HEK293 (cell line): ENCODE measurements at regions not wholly inside any gene's neighbourhood (a gene's known extent, or its start where the extent isn't known, plus 50 kb on each side); places are given as distances from the start of the nearest gene placed in this dataset.
A peak's percentile ranks its signal among the peaks of the same experiment; 100 is the strongest.

ENCODE experiments used
- CTCF ChIA-PET: fragments of 350-600 bp; formaldehyde crosslinking; extraction: SDS; loops from one replicate; lab custom pipeline; 2021; ENCODE audit warnings: antibody characterized with exemption; lab: Yijun Ruan, JAX
- POLR2A ChIA-PET: fragments of 300-600 bp; formaldehyde crosslinking; extraction: SDS; loops from one replicate; lab custom pipeline; 2020; ENCODE audit warnings: antibody characterized with exemption, inconsistent platforms; lab: Yijun Ruan, JAX
- H3K27ac ChIP-seq: fragments of 200-500 bp; sonication (Bioruptor generic); 2 replicates; pipeline ENCODE4 v1.5.1; 2014; ENCODE audit warnings: low read depth, low read length, control low read depth, inconsistent platforms; ENCODE audit errors: extremely low read depth
- H3K36me3 ChIP-seq, 2 experiments: fragments of 200-500 bp in 1 of 2; sonication (Bioruptor generic) in 1 of 2; 1 replicate in 1 of 2; 2 replicates in 1 of 2; pipeline ENCODE4 v1.5.1; 2014 to 2017; ENCODE audit warnings: inconsistent platforms in 2 of 2, low read length in 2 of 2; ENCODE audit not compliant: control insufficient read depth in 2 of 2, insufficient read depth in 1 of 2
- H3K4me1 ChIP-seq: fragments of 200-500 bp; sonication (Bioruptor generic); 2 replicates; pipeline ENCODE4 v1.5.1; 2014; ENCODE audit warnings: mild to moderate bottlenecking, low read length, inconsistent platforms; ENCODE audit not compliant: control insufficient read depth, insufficient read depth
- H3K4me3 ChIP-seq: 2 replicates; pipeline ENCODE4 v1.5.1; 2011; ENCODE audit warnings: low read depth, mild to moderate bottlenecking, control low read depth, low read length, moderate library complexity
- H3K9me3 ChIP-seq: fragments of 200-500 bp; sonication (Bioruptor generic); 2 replicates; pipeline ENCODE4 v1.5.1; 2014; ENCODE audit warnings: low read depth, low read length, inconsistent platforms; ENCODE audit not compliant: control insufficient read depth, insufficient read depth
- PRDM10 ChIP-seq: fragments of 450-650 bp; formaldehyde crosslinking; IDR thresholded peaks from 2 replicates; pipeline ENCODE4 v1.5.1; 2016; ENCODE audit warnings: missing biosample characterization, missing genetic modification characterization
- ZBTB17 ChIP-seq: fragments of 450-650 bp; formaldehyde crosslinking; IDR thresholded peaks from 2 replicates; pipeline ENCODE4 v1.5.1; 2016; ENCODE audit warnings: missing biosample characterization, missing genetic modification characterization
- ZBTB26 ChIP-seq: fragments of 450-650 bp; formaldehyde crosslinking; optimal IDR thresholded peaks from 2 replicates; pipeline ENCODE3; 2016; ENCODE audit warnings: missing biosample characterization, mild to moderate bottlenecking, missing genetic modification characterization
- ZIC2 ChIP-seq: fragments of 450-650 bp; formaldehyde crosslinking; IDR thresholded peaks from 2 replicates; pipeline ENCODE4 v1.5.1; 2016; ENCODE audit warnings: missing biosample characterization, missing genetic modification characterization
- ZNF16 ChIP-seq: fragments of 450-650 bp; formaldehyde crosslinking; IDR thresholded peaks from 2 replicates; pipeline ENCODE4 v1.5.1; 2016; ENCODE audit warnings: low read depth, missing biosample characterization, missing genetic modification characterization
- ZNF202 ChIP-seq: fragments of 450-650 bp; formaldehyde crosslinking; IDR thresholded peaks from 2 replicates; pipeline ENCODE4 v1.5.1; 2016; ENCODE audit warnings: missing biosample characterization, missing genetic modification characterization, borderline replicate concordance
- ZNF266 ChIP-seq: fragments of 450-650 bp; formaldehyde crosslinking; IDR thresholded peaks from 2 replicates; pipeline ENCODE4 v1.5.1; 2016; ENCODE audit warnings: missing biosample characterization, missing genetic modification characterization, low read depth
- ZNF311 ChIP-seq: fragments of 450-650 bp; formaldehyde crosslinking; IDR thresholded peaks from 2 replicates; pipeline ENCODE4 v1.5.1; 2017; ENCODE audit warnings: missing biosample characterization, missing genetic modification characterization, borderline replicate concordance
- ZNF416 ChIP-seq: fragments of 450-650 bp; formaldehyde crosslinking; IDR thresholded peaks from 2 replicates; pipeline ENCODE4 v1.5.1; 2016; ENCODE audit warnings: missing biosample characterization, missing genetic modification characterization
- ZNF530 ChIP-seq: fragments of 450-650 bp; formaldehyde crosslinking; IDR thresholded peaks from 2 replicates; pipeline ENCODE4 v1.5.1; 2016; ENCODE audit warnings: low read depth, missing biosample characterization, missing genetic modification characterization
- ZNF596 ChIP-seq: fragments of 450-650 bp; IDR thresholded peaks from 2 replicates; pipeline ENCODE4 v1.5.0; 2018; ENCODE audit warnings: missing biosample characterization, mild to moderate bottlenecking, missing genetic modification characterization, moderate library complexity
- ZNF610 ChIP-seq: fragments of 450-650 bp; formaldehyde crosslinking; IDR thresholded peaks from 2 replicates; pipeline ENCODE4 v1.5.1; 2016; ENCODE audit warnings: missing biosample characterization, missing genetic modification characterization, borderline replicate concordance
- ZNF701 ChIP-seq: fragments of 450-650 bp; formaldehyde crosslinking; IDR thresholded peaks from 2 replicates; pipeline ENCODE4 v1.5.1; 2016; ENCODE audit warnings: missing biosample characterization, missing genetic modification characterization
- ZNF792 ChIP-seq: fragments of 450-650 bp; formaldehyde crosslinking; IDR thresholded peaks from 2 replicates; pipeline ENCODE4 v1.5.1; 2016; ENCODE audit warnings: missing biosample characterization, missing genetic modification characterization
- TF ChIP-seq, protein P1 (sequence below): fragments of 450-650 bp; formaldehyde crosslinking; IDR thresholded peaks from 2 replicates; pipeline ENCODE4 v1.5.1; 2016; ENCODE audit warnings: missing biosample characterization, missing genetic modification characterization
- TF ChIP-seq, protein P2 (sequence below): fragments of 450-650 bp; formaldehyde crosslinking; IDR thresholded peaks from 2 replicates; pipeline ENCODE4 v1.5.1; 2016; ENCODE audit warnings: missing biosample characterization, missing genetic modification characterization

DNA sequence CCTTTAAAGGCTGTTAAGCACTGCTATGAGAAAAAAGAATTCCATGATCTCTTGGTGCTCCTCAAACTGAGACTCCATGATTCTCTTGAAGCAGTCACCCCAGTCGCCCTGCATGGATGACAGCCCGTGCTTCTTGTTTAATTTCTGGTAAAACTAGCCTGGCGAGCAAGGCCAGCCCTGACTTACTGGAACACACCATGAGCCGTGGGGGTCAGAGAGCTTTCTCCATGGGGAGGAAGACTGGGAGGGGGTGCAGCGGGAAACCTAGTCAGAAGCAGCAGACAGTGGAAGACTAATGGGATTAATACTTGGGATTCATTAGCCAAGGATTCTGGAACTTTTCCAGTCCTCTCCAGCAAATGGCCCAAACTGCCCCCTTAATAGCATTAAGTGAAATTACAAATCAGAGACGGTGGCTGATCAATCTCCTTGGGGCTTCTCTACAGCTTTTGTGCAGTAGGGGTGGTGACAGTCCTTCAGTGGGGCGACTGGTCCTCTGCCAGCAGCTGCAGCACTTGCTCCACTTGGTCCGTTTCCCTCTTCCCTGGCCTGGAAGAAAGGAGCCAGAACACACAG is 57.2 kb upstream of the LRRN2 start:
- ChIA-PET CTCF (no interaction called here), POLR2A (interaction anchor here (0.5 kb wide), 1 partner anchor 217 kb away, joined by 5 read pairs; no protein-coding TSS in a partner anchor)
- Histone ChIP-seq H3K4me3 (no peak overlapping the region), H3K36me3 (no peaks in the 10 kb centered on the region), H3K4me1 (no peaks in the 10 kb centered on the region), H3K27ac (no peak overlapping the region), H3K9me3 (no peaks in the 10 kb centered on the region)
- TF ChIP-seq PRDM10 (tag by site-specific recombination) (no peak), ZNF530 (no peak), ZNF202 (no peak), ZNF311 (no peak), ZNF792 (tag by site-specific recombination) (no peak)

DNA sequence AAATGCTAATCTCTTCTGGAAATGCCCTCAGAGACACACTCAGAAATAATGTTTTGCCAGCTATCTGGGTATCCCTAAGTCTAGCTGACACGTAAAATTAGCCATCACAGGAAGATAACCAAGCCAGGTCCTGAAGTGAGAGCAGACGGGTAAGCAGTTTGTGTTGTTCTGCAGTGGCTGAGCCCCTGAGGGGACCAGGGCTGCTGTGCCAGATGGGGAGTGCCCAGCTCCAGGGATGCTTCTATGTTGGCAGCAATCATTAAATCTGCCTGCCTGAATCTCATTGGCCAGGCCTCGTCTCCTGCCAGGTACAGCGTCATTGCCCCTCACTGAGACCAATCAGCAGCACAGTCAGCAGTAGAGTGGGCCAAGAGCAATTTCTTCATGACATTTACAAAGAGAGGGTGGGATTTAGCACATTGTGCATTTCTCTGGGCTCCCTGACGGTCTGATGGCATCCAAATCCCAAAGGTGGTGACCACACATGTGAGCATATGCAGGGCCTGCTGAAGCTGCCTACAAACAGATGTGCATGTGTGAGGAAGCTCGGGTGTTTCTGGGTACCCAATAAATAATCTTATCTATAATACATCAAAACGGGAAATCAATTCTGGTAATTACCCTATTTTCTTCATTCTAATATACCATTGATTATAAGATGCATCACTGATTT is 58.7 kb upstream of the LRRN2 start:
- peak; percentile 60 for TF ChIP-seq ZIC2 (tag by site-specific recombination)
- TF ChIP-seq ZNF266 (tag by site-specific recombination): no peak
- H3K4me1 ChIP-seq: no peaks in the 10 kb centered on the region
- ChIA-PET POLR2A (interaction anchor here (0.6 kb wide), 1 partner anchor 46 kb away, joined by 3 read pairs; no protein-coding TSS in a partner anchor), CTCF (interaction anchor here (0.7 to 3.9 kb wide), 5 partner anchors 12 to 114 kb away, joined by 3 to 49 read pairs (median 4); no protein-coding TSS in a partner anchor)
- H3K36me3 ChIP-seq: no peaks in the 10 kb centered on the region
- no peak overlapping the region for H3K4me3 ChIP-seq
- no peaks in the 10 kb centered on the region for H3K9me3 ChIP-seq
- no peak overlapping the region for H3K27ac ChIP-seq

- Histone ChIP-seq H3K27ac (no peak overlapping the region), H3K4me3 (no peak overlapping the region), H3K36me3 (no peaks in the 10 kb centered on the region), H3K4me1 (no peaks in the 10 kb centered on the region), H3K9me3 (no peaks in the 10 kb centered on the region)
- CTCF ChIA-PET: interaction anchor here (0.6 to 3.9 kb wide), 44 partner anchors 9 to 697 kb away, joined by 3 to 49 read pairs (median 4); partner anchors contain the start of gene LRRN2
- POLR2A ChIA-PET: no interaction called here
- TF ChIP-seq ZNF701 (tag by site-specific recombination) (no peak), ZBTB17 (tag by site-specific recombination) (peak; percentile 65)
- TF ChIP-seq, protein P1, sequence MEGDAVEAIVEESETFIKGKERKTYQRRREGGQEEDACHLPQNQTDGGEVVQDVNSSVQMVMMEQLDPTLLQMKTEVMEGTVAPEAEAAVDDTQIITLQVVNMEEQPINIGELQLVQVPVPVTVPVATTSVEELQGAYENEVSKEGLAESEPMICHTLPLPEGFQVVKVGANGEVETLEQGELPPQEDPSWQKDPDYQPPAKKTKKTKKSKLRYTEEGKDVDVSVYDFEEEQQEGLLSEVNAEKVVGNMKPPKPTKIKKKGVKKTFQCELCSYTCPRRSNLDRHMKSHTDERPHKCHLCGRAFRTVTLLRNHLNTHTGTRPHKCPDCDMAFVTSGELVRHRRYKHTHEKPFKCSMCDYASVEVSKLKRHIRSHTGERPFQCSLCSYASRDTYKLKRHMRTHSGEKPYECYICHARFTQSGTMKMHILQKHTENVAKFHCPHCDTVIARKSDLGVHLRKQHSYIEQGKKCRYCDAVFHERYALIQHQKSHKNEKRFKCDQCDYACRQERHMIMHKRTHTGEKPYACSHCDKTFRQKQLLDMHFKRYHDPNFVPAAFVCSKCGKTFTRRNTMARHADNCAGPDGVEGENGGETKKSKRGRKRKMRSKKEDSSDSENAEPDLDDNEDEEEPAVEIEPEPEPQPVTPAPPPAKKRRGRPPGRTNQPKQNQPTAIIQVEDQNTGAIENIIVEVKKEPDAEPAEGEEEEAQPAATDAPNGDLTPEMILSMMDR: peak; percentile 45; the same call in 1 of the 2 replicates
Measured at GRCh38 chr1:204746838-204747442, 61.4 kb upstream of the LRRN2 start.

- H3K9me3 ChIP-seq: no peaks in the 10 kb centered on the region
- no peak overlapping the region for H3K4me3 ChIP-seq
- no peak overlapping the region for H3K27ac ChIP-seq
- ChIA-PET POLR2A (no interaction called here), CTCF (interaction anchor here (0.5 to 2.4 kb wide), 3 partner anchors 12 to 248 kb away, joined by 3 to 19 read pairs (median 3); no protein-coding TSS in a partner anchor)
- no peaks in the 10 kb centered on the region for H3K36me3 ChIP-seq
- no peaks in the 10 kb centered on the region for H3K4me1 ChIP-seq
- TF ChIP-seq ZNF596 (tag by site-specific recombination) (no peak), ZNF610 (tag by site-specific recombination) (no peak), ZBTB26 (tag by site-specific recombination) (no peak), ZNF416 (tag by site-specific recombination) (no peak), ZNF16 (no peak)
- TF ChIP-seq, protein P2, sequence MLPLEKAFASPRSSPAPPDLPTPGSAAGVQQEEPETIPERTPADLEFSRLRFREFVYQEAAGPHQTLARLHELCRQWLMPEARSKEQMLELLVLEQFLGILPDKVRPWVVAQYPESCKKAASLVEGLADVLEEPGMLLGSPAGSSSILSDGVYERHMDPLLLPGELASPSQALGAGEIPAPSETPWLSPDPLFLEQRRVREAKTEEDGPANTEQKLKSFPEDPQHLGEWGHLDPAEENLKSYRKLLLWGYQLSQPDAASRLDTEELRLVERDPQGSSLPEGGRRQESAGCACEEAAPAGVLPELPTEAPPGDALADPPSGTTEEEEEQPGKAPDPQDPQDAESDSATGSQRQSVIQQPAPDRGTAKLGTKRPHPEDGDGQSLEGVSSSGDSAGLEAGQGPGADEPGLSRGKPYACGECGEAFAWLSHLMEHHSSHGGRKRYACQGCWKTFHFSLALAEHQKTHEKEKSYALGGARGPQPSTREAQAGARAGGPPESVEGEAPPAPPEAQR: no peak
Measured at GRCh38 chr1:204751480-204751879, 65.9 kb upstream of the LRRN2 start.
